GM23248 (cell line): ENCODE measurements at regions not wholly inside any gene's neighbourhood (a gene's known extent, or its start where the extent isn't known, plus 50 kb on each side); places are given as distances from the start of the nearest gene placed in this dataset.

Source experiments
- EZH2 ChIP-seq: fragments of 200-600 bp; sonication (generic); IDR thresholded peaks from 2 replicates; pipeline ENCODE4 v1.6.1; 2018; ENCODE audit warnings: antibody characterized with exemption, mild to moderate bottlenecking; ENCODE audit not compliant: insufficient read depth, poor library complexity, severe bottlenecking
- EZH2phosphoT487 ChIP-seq: fragments of 200-600 bp; sonication (generic); IDR thresholded peaks from 2 replicates; pipeline ENCODE4 v1.6.1; 2018; ENCODE audit warnings: antibody characterized with exemption, moderate library complexity, mild to moderate bottlenecking, low read depth; ENCODE audit not compliant: insufficient read depth

- no peak for TF ChIP-seq EZH2
- no peak for TF ChIP-seq EZH2phosphoT487
Measured at GRCh38 chr16:66290431-66290830, 76.1 kb upstream of the CDH5 start.
